GM12892 (cell line): ENCODE measurements at regions not wholly inside any gene's neighbourhood (a gene's known extent, or its start where the extent isn't known, plus 50 kb on each side); places are given as distances from the start of the nearest gene placed in this dataset.

Experiments used
- POLR2A ChIP-seq: IDR thresholded peaks from 2 replicates; pipeline ENCODE4 v1.6.1; 2011; ENCODE audit warnings: low read depth, low read length, control low read depth
- POLR2AphosphoS5 ChIP-seq: IDR thresholded peaks from 2 replicates; pipeline ENCODE4 v1.6.1; 2011; ENCODE audit warnings: low read depth, low read length, control low read depth

GRCh38 chr7:128160296-128160695 is 80.8 kb upstream of the LEP start:
- no peak for TF ChIP-seq POLR2A
- TF ChIP-seq POLR2AphosphoS5: no peak
